A673 (cell line): ENCODE measurements at regions not wholly inside any gene's neighbourhood (a gene's known extent, or its start where the extent isn't known, plus 50 kb on each side); places are given as distances from the start of the nearest gene placed in this dataset.

Experiments
- BruUV-seq: library from RNA; stranded (reverse); fragments of 400-500 nt; replicated peaks from 2 replicates; lab custom pipeline; 2021; lab: Mats Ljungman, UMichigan
- CTCF ChIA-PET: fragments of 300-600 bp; sonication (Branson Sonifier 250); formaldehyde crosslinking; loops from one replicate; lab custom pipeline; 2022; ENCODE audit warnings: antibody characterized with exemption; lab: Charles Lee
- POLR2A ChIA-PET: fragments of 300-600 bp; sonication (Branson Sonifier 250); formaldehyde crosslinking; loops from one replicate; lab custom pipeline; 2022; ENCODE audit warnings: antibody characterized with exemption; ENCODE audit not compliant: low non-redundant PET; lab: Charles Lee
- DNase-seq: peaks from one replicate; pipeline ENCODE4 v3.0.0-alpha.2; 2015; ENCODE audit warnings: low spot score
- H3K27ac ChIP-seq: fragments of 200-600 bp; sonication (generic); 2 replicates; pipeline ENCODE4 v1.5.1; 2016; ENCODE audit warnings: mixed run types, low read depth, mild to moderate bottlenecking, mixed read lengths, antibody characterized with exemption, low read length; ENCODE audit not compliant: poor library complexity, severe bottlenecking
- H3K27me3 ChIP-seq: fragments of 200-600 bp; sonication (generic); replicated peaks from 2 replicates; pipeline ENCODE4 v1.6.1; 2017; ENCODE audit warnings: mixed run types, low read depth, mild to moderate bottlenecking, mixed read lengths, antibody characterized with exemption, low read length; ENCODE audit not compliant: insufficient read depth, poor library complexity
- H3K36me3 ChIP-seq: fragments of 200-600 bp; sonication (generic); 2 replicates; pipeline ENCODE4 v1.6.1; 2016; ENCODE audit warnings: mixed run types, mild to moderate bottlenecking, mixed read lengths, antibody characterized with exemption, low read length; ENCODE audit not compliant: insufficient read depth, poor library complexity, severe bottlenecking
- H3K4me1 ChIP-seq: fragments of 200-600 bp; sonication (generic); 2 replicates; pipeline ENCODE4 v1.6.1; 2017; ENCODE audit warnings: mixed run types, mild to moderate bottlenecking, mixed read lengths, antibody characterized with exemption, low read length; ENCODE audit not compliant: insufficient read depth, poor library complexity, severe bottlenecking
- H3K4me3 ChIP-seq: fragments of 200-600 bp; sonication (generic); 2 replicates; pipeline ENCODE4 v1.5.1; 2016; ENCODE audit warnings: low read depth, mixed run types, mild to moderate bottlenecking, mixed read lengths, low read length; ENCODE audit not compliant: poor library complexity, severe bottlenecking
- H3K9me3 ChIP-seq: fragments of 200-600 bp; sonication (generic); 2 replicates; pipeline ENCODE4 v1.6.1; 2016; ENCODE audit warnings: mixed run types, low read depth, mild to moderate bottlenecking, mixed read lengths, antibody characterized with exemption, low read length; ENCODE audit not compliant: poor library complexity, severe bottlenecking
- CTCF ChIP-seq: fragments of 300-800, 200-600 bp; sonication (generic); conservative IDR thresholded peaks from 2 replicates; pipeline ENCODE4 v1.5.1; 2017; ENCODE audit warnings: low read depth, mild to moderate bottlenecking, antibody characterized with exemption, low read length, moderate library complexity, mixed read lengths
- EZH2 ChIP-seq: fragments of 200-600 bp; sonication (generic); IDR thresholded peaks from 2 replicates; pipeline ENCODE4 v1.6.1; 2017; ENCODE audit warnings: borderline replicate concordance, low read depth, mild to moderate bottlenecking, mixed read lengths, antibody characterized with exemption, low read length; ENCODE audit not compliant: poor library complexity, severe bottlenecking
- intact Hi-C: fragments of 100-400 bp; cut with micrococcal nuclease; formaldehyde crosslinking; loops from one replicate; pipeline ENCODE4 v1.10.0; 2022; ENCODE audit not compliant: unreplicated experiment

GRCh38 chr10:6888434-6888833 lies 308.4 kb upstream of the PRKCQ start:
- BruUV-seq = no TSS peak
- intact Hi-C loops = no loop called here
- no peak for DNase-seq
- TF ChIP-seq EZH2 = no peak
- no peak for TF ChIP-seq CTCF
- no peaks in the 10 kb centered on the region for H3K36me3 ChIP-seq
- no peaks in the 10 kb centered on the region for H3K9me3 ChIP-seq
- POLR2A ChIA-PET = no interaction called here
- H3K4me3 ChIP-seq = no peak overlapping the region
- H3K4me1 ChIP-seq = peaks cover 24% of the 10 kb centered on the region
- no peaks in the 10 kb centered on the region for H3K27me3 ChIP-seq
- H3K27ac ChIP-seq = no peak overlapping the region
- CTCF ChIA-PET = no interaction called here

DNA sequence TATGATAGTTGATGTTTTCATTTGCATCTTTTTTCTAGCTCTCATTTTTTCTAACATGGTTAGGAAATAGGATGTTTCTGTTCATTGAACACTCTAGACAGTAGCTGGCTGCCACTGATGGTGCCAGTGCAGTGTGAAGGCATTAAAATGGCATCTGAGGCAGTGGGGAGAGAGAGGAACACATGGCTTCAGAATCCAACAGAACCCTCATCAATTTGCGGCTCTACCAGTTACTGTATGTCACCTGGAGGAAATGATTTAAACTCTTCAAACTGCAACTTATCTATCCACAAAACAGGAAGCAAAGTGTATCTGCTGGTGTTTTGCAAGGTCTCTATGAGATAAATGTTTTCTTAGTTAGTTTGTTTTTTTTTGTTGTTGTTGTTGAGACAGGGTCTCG lies 305.2 kb upstream of the PRKCQ start:
- Histone ChIP-seq H3K4me1 (peaks cover 13% of the 10 kb centered on the region), H3K36me3 (no peaks in the 10 kb centered on the region), H3K27ac (no peak overlapping the region), H3K27me3 (peaks cover 15% of the 10 kb centered on the region), H3K9me3 (no peaks in the 10 kb centered on the region), H3K4me3 (no peak overlapping the region)
- intact Hi-C loops = no loop called here
- ChIA-PET POLR2A (no interaction called here), CTCF (no interaction called here)
- TF ChIP-seq EZH2 = no peak
- no peak for TF ChIP-seq CTCF
- no peak for DNase-seq
- BruUV-seq = no TSS peak

DNA sequence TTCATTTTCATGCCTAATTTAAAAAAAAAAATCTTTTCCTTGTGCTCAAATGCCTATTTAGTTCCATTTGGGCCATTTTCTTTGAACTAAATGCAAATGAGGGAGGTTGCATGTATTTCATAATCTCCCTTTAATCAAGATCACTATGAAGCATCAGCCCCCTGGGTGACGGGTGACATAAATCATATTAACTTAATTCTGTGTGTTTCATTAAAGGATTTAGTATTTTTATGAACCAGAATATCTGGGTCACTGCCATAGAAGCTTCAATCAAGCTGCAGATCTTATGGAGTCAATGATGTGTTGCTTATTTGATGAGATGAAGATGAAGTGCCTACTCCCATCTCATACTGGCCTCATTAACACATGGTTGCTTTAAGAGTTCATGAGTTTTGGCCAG lies 301.9 kb upstream of the PRKCQ start:
- no peaks in the 10 kb centered on the region for H3K36me3 ChIP-seq
- no peak for TF ChIP-seq EZH2
- no peak for TF ChIP-seq CTCF
- ChIA-PET CTCF (no interaction called here), POLR2A (no interaction called here)
- BruUV-seq = no TSS peak
- no peaks in the 10 kb centered on the region for H3K9me3 ChIP-seq
- DNase-seq = peak; percentile 41
- peaks cover 48% of the 10 kb centered on the region for H3K27me3 ChIP-seq
- no peak overlapping the region for H3K4me3 ChIP-seq
- intact Hi-C loops = no loop called here
- no peak overlapping the region for H3K27ac ChIP-seq
- H3K4me1 ChIP-seq = peaks cover 4% of the 10 kb centered on the region
